ENCODE measurements at regions not wholly inside any gene's neighbourhood (a gene's known extent, or its start where the extent isn't known, plus 50 kb on each side); places are given as distances from the start of the nearest gene placed in this dataset.

- TF ChIP-seq CTCF (IDR thresholded peaks at IDR 0.05 in 8 of 11, conservative IDR thresholded peaks at IDR 0.05 in 3 of 11) (no peak), POLR2A (IDR thresholded peaks at IDR 0.05) (no peak)
Observed at GRCh38 chr12:41881891-41882805, 262.5 kb downstream of the GXYLT1 start.
